ENCODE measurements at regions not wholly inside any gene's neighbourhood (a gene's known extent, or its start where the extent isn't known, plus 50 kb on each side); places are given as distances from the start of the nearest gene placed in this dataset.

GRCh38 chr1:208600456-208601190 lies 356.4 kb upstream of the PLXNA2 start:
- Mint-ChIP-seq H3K27me3 (peaks cover 0 to 8% of the 10 kb centered on the region in 2 donors), H3K9me3 (peaks cover 7% of the 10 kb centered on the region), H3K27ac (no peak overlapping the region), H3K4me3 (no peak overlapping the region), H3K36me3 (no peaks in the 10 kb centered on the region), H3K4me1 (ENCODE audit: low read depth in 2 of 2) (peaks cover 0 to 5% of the 10 kb centered on the region in 2 donors)
- ATAC-seq (no peak), DNase-seq (ENCODE audit: low spot score) (no peak)

GRCh38 chr1:208601561-208601960 lies 357.4 kb upstream of the PLXNA2 start:
- Mint-ChIP-seq H3K4me3 (no peak overlapping the region), H3K9me3 (peaks cover 7% of the 10 kb centered on the region), H3K27me3 (peaks cover 0 to 8% of the 10 kb centered on the region in 2 donors), H3K27ac (no peak overlapping the region), H3K4me1 (ENCODE audit: low read depth in 2 of 2) (peaks cover 0 to 5% of the 10 kb centered on the region in 2 donors), H3K36me3 (no peaks in the 10 kb centered on the region)
- ATAC-seq (no peak), DNase-seq (ENCODE audit: low spot score) (no peak)

GRCh38 chr1:208603721-208604120 lies 359.5 kb upstream of the PLXNA2 start:
- Mint-ChIP-seq H3K27ac (no peak overlapping the region), H3K9me3 (peaks cover 7% of the 10 kb centered on the region), H3K4me3 (no peak overlapping the region), H3K27me3 (peaks cover 0 to 8% of the 10 kb centered on the region in 2 donors), H3K36me3 (no peaks in the 10 kb centered on the region), H3K4me1 (ENCODE audit: low read depth in 2 of 2) (peaks cover 0 to 5% of the 10 kb centered on the region in 2 donors)
- ATAC-seq (no peak), DNase-seq (ENCODE audit: low spot score) (no peak)

- Mint-ChIP-seq H3K4me3 (peak overlapping the region; percentile 41), H3K4me1 (ENCODE audit: low read depth in 2 of 2) (peaks cover 0 to 5% of the 10 kb centered on the region in 2 donors), H3K9me3 (peaks cover 7% of the 10 kb centered on the region), H3K36me3 (no peaks in the 10 kb centered on the region), H3K27ac (peak overlapping the region in 1 of 2 donors; percentile 6), H3K27me3 (peaks cover 0 to 8% of the 10 kb centered on the region in 2 donors)
- ATAC-seq, result peak in 1 of 2 donors; percentile 79
- DNase-seq (ENCODE audit: low spot score), result no peak
Measured at GRCh38 chr1:208604295-208604694, 360.1 kb upstream of the PLXNA2 start.

- Mint-ChIP-seq H3K36me3 (no peaks in the 10 kb centered on the region), H3K4me3 (no peak overlapping the region)
Measured at GRCh38 chr1:208606959-208607358, 362.8 kb upstream of the PLXNA2 start.

GRCh38 chr1:208607616-208608015 lies 363.4 kb upstream of the PLXNA2 start:
- peaks cover 0 to 8% of the 10 kb centered on the region in 2 donors for H3K27me3 Mint-ChIP-seq
- DNase-seq (ENCODE audit: low spot score) (no peak), ATAC-seq (no peak)
- H3K36me3 Mint-ChIP-seq, result no peaks in the 10 kb centered on the region
- no peak overlapping the region for H3K4me3 Mint-ChIP-seq
- peaks cover 7% of the 10 kb centered on the region for H3K9me3 Mint-ChIP-seq
- H3K4me1 Mint-ChIP-seq (ENCODE audit: low read depth in 2 of 2), result peaks cover 0 to 5% of the 10 kb centered on the region in 2 donors
- H3K27ac Mint-ChIP-seq, result no peak overlapping the region

More at GRCh38 chr1:208606959-208607358, 362.8 kb upstream of the PLXNA2 start:
- peaks cover 7% of the 10 kb centered on the region for H3K9me3 Mint-ChIP-seq
- peaks cover 0 to 8% of the 10 kb centered on the region in 2 donors for H3K27me3 Mint-ChIP-seq
- H3K4me1 Mint-ChIP-seq (ENCODE audit: low read depth in 2 of 2), result peaks cover 0 to 5% of the 10 kb centered on the region in 2 donors
- no peak for ATAC-seq
- no peak for DNase-seq (ENCODE audit: low spot score)
- H3K27ac Mint-ChIP-seq, result no peak overlapping the region

GRCh38 chr1:208614610-208615009 lies 370.4 kb upstream of the PLXNA2 start:
- Mint-ChIP-seq H3K27ac (no peak overlapping the region), H3K9me3 (peaks cover 13% of the 10 kb centered on the region), H3K27me3 (peaks cover 0 to 2% of the 10 kb centered on the region in 2 donors), H3K4me3 (no peak overlapping the region), H3K36me3 (peaks cover 11% of the 10 kb centered on the region), H3K4me1 (ENCODE audit: low read depth in 2 of 2) (no peaks in the 10 kb centered on the region)
- DNase-seq (ENCODE audit: low spot score) (no peak), ATAC-seq (no peak)

- DNase-seq (ENCODE audit: low spot score) (no peak), ATAC-seq (no peak)
- H3K27me3 Mint-ChIP-seq, result peaks cover 0 to 2% of the 10 kb centered on the region in 2 donors
- H3K4me3 Mint-ChIP-seq, result no peak overlapping the region
- H3K9me3 Mint-ChIP-seq, result peaks cover 14% of the 10 kb centered on the region
- H3K36me3 Mint-ChIP-seq, result peaks cover 11% of the 10 kb centered on the region
- H3K27ac Mint-ChIP-seq, result no peak overlapping the region
- no peaks in the 10 kb centered on the region for H3K4me1 Mint-ChIP-seq (ENCODE audit: low read depth in 2 of 2)
Measured at GRCh38 chr1:208615371-208615770, 371.2 kb upstream of the PLXNA2 start.

- Mint-ChIP-seq H3K36me3 (peaks cover 15% of the 10 kb centered on the region), H3K27ac (no peak overlapping the region), H3K9me3 (peaks cover 14% of the 10 kb centered on the region), H3K4me3 (no peak overlapping the region), H3K4me1 (ENCODE audit: low read depth in 2 of 2) (no peaks in the 10 kb centered on the region), H3K27me3 (peaks cover 0 to 2% of the 10 kb centered on the region in 2 donors)
- DNase-seq (ENCODE audit: low spot score) (no peak), ATAC-seq (no peak)
Measured at GRCh38 chr1:208616776-208617175, 372.6 kb upstream of the PLXNA2 start.

- ATAC-seq, result no peak
- DNase-seq (ENCODE audit: low spot score), result no peak
- H3K36me3 Mint-ChIP-seq, result no peaks in the 10 kb centered on the region
- no peaks in the 10 kb centered on the region for H3K27me3 Mint-ChIP-seq
- H3K27ac Mint-ChIP-seq, result no peak overlapping the region
- H3K9me3 Mint-ChIP-seq, result peaks cover 6% of the 10 kb centered on the region
- no peak overlapping the region for H3K4me3 Mint-ChIP-seq
- H3K4me1 Mint-ChIP-seq (ENCODE audit: low read depth in 2 of 2), result no peaks in the 10 kb centered on the region
Measured at GRCh38 chr1:208628022-208628914, 384.1 kb upstream of the PLXNA2 start.

GRCh38 chr1:208631092-208631491 lies 386.9 kb upstream of the PLXNA2 start:
- no peak overlapping the region for H3K4me3 Mint-ChIP-seq
- ATAC-seq (no peak), DNase-seq (ENCODE audit: low spot score) (no peak)
- H3K4me1 Mint-ChIP-seq (ENCODE audit: low read depth in 2 of 2), result no peaks in the 10 kb centered on the region
- no peak overlapping the region for H3K27ac Mint-ChIP-seq
- no peaks in the 10 kb centered on the region for H3K9me3 Mint-ChIP-seq
- H3K36me3 Mint-ChIP-seq, result no peaks in the 10 kb centered on the region
- H3K27me3 Mint-ChIP-seq, result no peaks in the 10 kb centered on the region

GRCh38 chr1:208631506-208631905 lies 387.3 kb upstream of the PLXNA2 start:
- DNase-seq (ENCODE audit: low spot score) (no peak), ATAC-seq (no peak)
- no peaks in the 10 kb centered on the region for H3K4me1 Mint-ChIP-seq (ENCODE audit: low read depth in 2 of 2)
- H3K9me3 Mint-ChIP-seq, result no peaks in the 10 kb centered on the region
- no peaks in the 10 kb centered on the region for H3K36me3 Mint-ChIP-seq
- no peaks in the 10 kb centered on the region for H3K27me3 Mint-ChIP-seq
- H3K27ac Mint-ChIP-seq, result no peak overlapping the region
- H3K4me3 Mint-ChIP-seq, result no peak overlapping the region

- no peak overlapping the region for H3K4me3 Mint-ChIP-seq
- H3K4me1 Mint-ChIP-seq (ENCODE audit: low read depth in 2 of 2), result no peaks in the 10 kb centered on the region
- peaks cover 0 to 9% of the 10 kb centered on the region in 2 donors for H3K27me3 Mint-ChIP-seq
- no peak overlapping the region for H3K27ac Mint-ChIP-seq
- ATAC-seq (no peak), DNase-seq (ENCODE audit: low spot score) (no peak)
- H3K9me3 Mint-ChIP-seq, result no peaks in the 10 kb centered on the region
- no peaks in the 10 kb centered on the region for H3K36me3 Mint-ChIP-seq
Measured at GRCh38 chr1:208634346-208635140, 390.4 kb upstream of the PLXNA2 start.

Measured in natural killer cell treated with Interleukin-12 subunit alpha and Interleukin-12 subunit beta and Interleukin-15 and Interleukin-18, amount 100 ng/mL, for 72 hours (primary cell).